ENCODE measurements at regions not wholly inside any gene's neighbourhood (a gene's known extent, or its start where the extent isn't known, plus 50 kb on each side); places are given as distances from the start of the nearest gene placed in this dataset.

DNA sequence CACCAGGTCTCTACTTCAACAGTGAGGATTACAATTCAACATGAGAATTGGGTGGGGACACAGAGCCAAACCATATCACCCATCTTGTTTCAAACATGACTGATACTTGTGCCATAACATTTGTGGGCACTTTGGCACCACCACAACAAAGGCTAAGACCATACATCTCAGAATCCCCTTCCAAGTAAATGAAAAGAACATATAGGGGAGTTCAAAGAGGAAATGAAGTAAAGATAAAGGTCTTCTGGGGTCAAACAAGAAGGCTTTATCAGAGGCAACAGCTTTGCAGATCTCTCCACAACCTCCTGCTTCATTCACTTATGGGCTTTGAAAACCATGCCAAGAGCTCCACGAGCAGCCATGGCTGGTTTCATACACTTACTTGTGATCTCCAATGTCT, 122.7 kb downstream of the ANKRD50 start:
- Mint-ChIP-seq H3K9me3 (ENCODE audit: low read depth) (peaks cover 6% of the 10 kb centered on the region), H3K27ac (no peak overlapping the region), H3K4me3 (no peak overlapping the region), H3K36me3 (no peaks in the 10 kb centered on the region), H3K4me1 (ENCODE audit: low read depth) (no peaks in the 10 kb centered on the region), H3K27me3 (no peaks in the 10 kb centered on the region)

DNA sequence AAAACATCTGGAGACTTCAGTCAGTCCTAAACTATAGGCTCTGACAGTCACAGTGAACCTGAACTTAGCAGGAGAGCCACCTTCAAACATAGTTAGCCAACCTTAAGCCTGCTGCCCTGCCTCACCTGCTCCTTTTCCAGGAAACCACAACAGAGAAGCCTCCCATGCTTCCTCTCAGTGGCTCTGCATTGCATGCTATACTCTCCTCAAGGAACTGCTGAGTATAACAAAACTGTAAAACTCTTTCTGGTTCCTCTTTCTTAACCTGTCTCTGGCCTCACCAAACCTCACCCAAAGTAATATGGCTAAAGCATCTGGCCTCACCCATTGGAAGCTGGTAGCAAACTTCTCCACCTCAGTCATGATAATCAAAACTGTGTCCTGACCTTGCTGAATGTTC, 122.1 kb downstream of the ANKRD50 start:
- no peak overlapping the region for H3K4me3 Mint-ChIP-seq
- H3K27me3 Mint-ChIP-seq, result no peaks in the 10 kb centered on the region
- no peak overlapping the region for H3K27ac Mint-ChIP-seq
- H3K36me3 Mint-ChIP-seq, result no peaks in the 10 kb centered on the region
- no peaks in the 10 kb centered on the region for H3K4me1 Mint-ChIP-seq (ENCODE audit: low read depth)
- peaks cover 6% of the 10 kb centered on the region for H3K9me3 Mint-ChIP-seq (ENCODE audit: low read depth)

DNA sequence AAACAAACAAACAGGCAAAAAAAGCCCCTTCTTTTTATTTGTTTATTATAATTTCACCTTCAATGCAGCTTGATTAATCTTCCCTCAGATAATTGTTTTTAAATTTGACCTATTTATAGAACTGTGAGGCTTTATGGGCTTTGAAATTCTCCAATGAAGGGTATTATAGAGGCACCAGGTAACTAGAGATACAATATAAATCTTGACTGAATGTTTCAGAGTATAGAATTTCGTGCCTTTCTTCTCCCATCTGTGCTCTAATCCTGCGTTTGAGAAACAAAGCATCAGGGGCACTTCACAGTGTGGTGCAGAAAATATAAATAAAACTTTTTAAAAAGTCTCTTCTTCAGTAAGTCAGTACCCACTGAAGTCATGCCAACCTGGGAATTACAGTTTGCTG, 120.9 kb downstream of the ANKRD50 start:
- Mint-ChIP-seq H3K4me1 (ENCODE audit: low read depth) (no peaks in the 10 kb centered on the region), H3K4me3 (no peak overlapping the region), H3K27me3 (no peaks in the 10 kb centered on the region)

DNA sequence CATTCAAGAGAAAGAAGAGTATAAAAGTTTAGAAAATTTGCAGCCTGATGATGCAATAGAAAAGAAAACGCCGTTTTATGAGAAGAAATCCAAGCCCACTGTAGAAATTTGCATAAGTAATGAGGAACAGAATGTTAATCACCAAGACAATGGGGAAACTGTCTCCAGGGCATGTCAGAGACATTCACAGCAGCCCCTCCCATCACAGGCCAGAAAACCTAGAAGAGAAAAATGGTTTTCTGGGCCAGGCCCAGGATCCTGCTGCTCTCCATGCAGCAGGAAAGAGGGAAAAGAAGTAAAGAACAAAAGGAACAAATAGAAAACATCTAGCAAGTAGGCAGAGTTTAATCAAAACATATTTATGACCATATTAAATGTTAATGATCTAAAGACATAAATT, 119.0 kb downstream of the ANKRD50 start:
- no peaks in the 10 kb centered on the region for H3K36me3 Mint-ChIP-seq

More for the DNA sequence above, 120.9 kb downstream of the ANKRD50 start:
- Mint-ChIP-seq H3K27ac (no peak overlapping the region), H3K36me3 (no peaks in the 10 kb centered on the region), H3K9me3 (ENCODE audit: low read depth) (peaks cover 6% of the 10 kb centered on the region)

DNA sequence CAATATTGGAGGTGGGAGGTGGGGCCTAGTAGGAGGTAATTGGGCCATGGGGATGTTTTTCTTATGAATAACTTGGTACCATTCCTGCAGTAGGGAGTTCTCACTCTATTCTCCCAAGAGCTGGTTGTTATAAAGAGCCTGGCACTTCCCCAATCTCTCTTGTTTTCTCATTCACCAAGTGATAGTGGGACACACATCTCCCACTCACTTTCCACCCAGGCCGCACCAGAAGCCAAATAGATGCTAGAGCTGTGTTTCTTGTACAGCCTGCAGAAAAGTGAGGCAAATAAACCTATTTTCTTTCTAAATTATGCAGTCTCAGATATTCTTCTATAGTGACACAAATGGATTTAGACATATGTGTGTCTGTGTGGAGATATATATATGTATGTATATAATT, 117.6 kb downstream of the ANKRD50 start:
- no peaks in the 10 kb centered on the region for H3K9me3 Mint-ChIP-seq (ENCODE audit: low read depth)
- H3K4me3 Mint-ChIP-seq, result no peak overlapping the region
- H3K27me3 Mint-ChIP-seq, result no peaks in the 10 kb centered on the region
- H3K4me1 Mint-ChIP-seq (ENCODE audit: low read depth), result no peaks in the 10 kb centered on the region
- H3K27ac Mint-ChIP-seq, result no peak overlapping the region
- no peaks in the 10 kb centered on the region for H3K36me3 Mint-ChIP-seq

More for the DNA sequence above, 119.0 kb downstream of the ANKRD50 start:
- no peak overlapping the region for H3K4me3 Mint-ChIP-seq
- H3K9me3 Mint-ChIP-seq (ENCODE audit: low read depth), result no peaks in the 10 kb centered on the region
- no peaks in the 10 kb centered on the region for H3K27me3 Mint-ChIP-seq
- H3K27ac Mint-ChIP-seq, result no peak overlapping the region
- H3K4me1 Mint-ChIP-seq (ENCODE audit: low read depth), result no peaks in the 10 kb centered on the region

DNA sequence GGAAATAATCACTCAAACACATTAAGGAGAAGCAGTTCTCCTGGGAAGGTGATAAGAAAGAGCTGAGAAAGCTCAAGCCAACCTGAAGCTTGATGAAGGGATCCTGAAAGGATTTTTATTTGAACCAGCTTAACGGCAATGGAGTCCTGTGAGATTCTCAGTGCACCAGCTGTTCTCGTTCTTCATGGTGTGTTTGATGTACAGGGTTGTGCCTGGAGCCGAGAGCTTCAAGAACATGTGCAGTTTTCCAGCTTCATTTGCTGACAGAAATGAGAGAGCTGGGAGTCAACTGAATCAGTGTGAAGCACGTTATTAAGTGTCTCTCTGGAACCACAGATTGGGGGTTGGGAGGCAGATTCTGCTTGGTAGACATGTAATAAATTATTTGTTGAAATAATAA, 115.7 kb downstream of the ANKRD50 start:
- H3K9me3 Mint-ChIP-seq (ENCODE audit: low read depth), result no peaks in the 10 kb centered on the region
- H3K4me3 Mint-ChIP-seq, result no peak overlapping the region
- no peaks in the 10 kb centered on the region for H3K36me3 Mint-ChIP-seq
- H3K27ac Mint-ChIP-seq, result no peak overlapping the region
- no peaks in the 10 kb centered on the region for H3K27me3 Mint-ChIP-seq
- no peaks in the 10 kb centered on the region for H3K4me1 Mint-ChIP-seq (ENCODE audit: low read depth)

DNA sequence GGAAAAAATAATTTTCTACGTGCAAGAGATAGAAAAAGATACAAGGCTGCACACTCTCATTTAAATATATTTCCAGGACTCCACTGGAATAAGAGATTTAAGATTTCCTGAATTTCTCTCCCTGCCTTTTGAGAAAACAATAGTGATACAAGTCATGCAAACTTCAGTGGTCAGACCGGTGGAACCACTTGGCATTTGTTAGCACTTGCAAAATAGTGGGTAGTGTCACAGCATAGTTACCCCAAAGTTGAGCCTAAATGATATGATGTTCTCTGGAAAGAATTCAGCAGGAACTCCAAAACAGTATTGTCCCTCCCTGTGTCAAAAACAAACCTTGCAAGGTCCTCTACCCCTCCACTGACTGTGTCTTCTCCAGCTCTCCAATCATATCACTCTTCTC, 102.3 kb downstream of the ANKRD50 start:
- Mint-ChIP-seq H3K9me3 (ENCODE audit: low read depth) (no peaks in the 10 kb centered on the region), H3K4me3 (no peak overlapping the region), H3K27me3 (no peaks in the 10 kb centered on the region), H3K27ac (no peak overlapping the region), H3K4me1 (ENCODE audit: low read depth) (no peaks in the 10 kb centered on the region), H3K36me3 (no peaks in the 10 kb centered on the region)

Data from activated naive CD8-positive, alpha-beta T cell (primary cell).